Naive thymus-derived CD4-positive, alpha-beta T cell (primary cell): ENCODE measurements at regions not wholly inside any gene's neighbourhood (a gene's known extent, or its start where the extent isn't known, plus 50 kb on each side); places are given as distances from the start of the nearest gene placed in this dataset.

ENCODE experiments used
- ATAC-seq: fragments of 150-1000 bp; cut with Tn5 transposase; 2 replicates; pipeline ENCODE4 v1.10.0; 2021; ENCODE audit warnings: mild to moderate bottlenecking, moderate library complexity
- CTCF ChIA-PET: fragments of 350-600 bp; sonication (Branson Sonifier 250); formaldehyde crosslinking; loops from one replicate; lab custom pipeline; 2021; ENCODE audit warnings: antibody characterized with exemption; lab: Charles Lee
- POLR2A ChIA-PET: fragments of 350-600 bp; sonication (Branson Sonifier 250); formaldehyde crosslinking; loops from one replicate; lab custom pipeline; 2021; ENCODE audit warnings: antibody characterized with exemption, inconsistent platforms; lab: Charles Lee
- DNase-seq, 9 donors: peaks; one replicate each; pipeline versions ENCODE4 v3.0.0 to v3.0.0-alpha.2; 2020 to 2022; ENCODE audit warnings: mixed read lengths in 1 of 9
- H3K27ac ChIP-seq: one replicate; pipeline ENCODE4 v1.7.0; 2013; ENCODE audit warnings: mild to moderate bottlenecking, low read depth, low read length, moderate library complexity
- H3K27me3 ChIP-seq, 2 donors: one replicate each; pipeline ENCODE4 v1.7.0; 2013; ENCODE audit warnings: low read length in 2 of 2, mild to moderate bottlenecking in 2 of 2, moderate library complexity in 2 of 2; ENCODE audit not compliant: control insufficient read depth in 2 of 2, insufficient read depth in 2 of 2
- H3K36me3 ChIP-seq, 3 experiments: 1 replicate in 2 of 3; 2 replicates in 1 of 3; pipeline ENCODE4 v1.7.0; 2013; ENCODE audit warnings: low read length in 3 of 3, mild to moderate bottlenecking in 3 of 3, moderate library complexity in 1 of 3; ENCODE audit not compliant: insufficient read depth in 3 of 3, control insufficient read depth in 2 of 3
- H3K4me1 ChIP-seq, 2 donors: one replicate each; pipeline ENCODE4 v1.7.0; 2013; ENCODE audit warnings: low read length in 2 of 2, mild to moderate bottlenecking in 2 of 2, moderate library complexity in 1 of 2; ENCODE audit not compliant: control insufficient read depth in 2 of 2, insufficient read depth in 2 of 2
- H3K4me3 ChIP-seq: 2 replicates; pipeline ENCODE4 v1.7.0; 2013; ENCODE audit warnings: mild to moderate bottlenecking, low read length
- H3K9me3 ChIP-seq, 3 experiments: 1 replicate in 2 of 3; 2 replicates in 1 of 3; pipeline ENCODE4 v1.7.0; 2013; ENCODE audit warnings: low read length in 3 of 3; ENCODE audit not compliant: control insufficient read depth in 2 of 3
- H3K27ac Mint-ChIP-seq, 9 donors: one replicate each; pipeline ENCODE4 v1.8.0; 2020 to 2022; ENCODE audit warnings: mixed read lengths in 9 of 9, mild to moderate bottlenecking in 8 of 9, moderate library complexity in 5 of 9, inconsistent platforms in 2 of 9
- H3K27me3 Mint-ChIP-seq, 5 donors: one replicate each; pipeline ENCODE4 v1.8.0; 2021 to 2022; ENCODE audit warnings: mixed read lengths in 5 of 5, mild to moderate bottlenecking in 1 of 5
- H3K36me3 Mint-ChIP-seq, 5 donors: one replicate each; pipeline ENCODE4 v1.8.0; 2020 to 2022; ENCODE audit warnings: mixed read lengths in 5 of 5, mild to moderate bottlenecking in 3 of 5, inconsistent platforms in 1 of 5
- H3K4me1 Mint-ChIP-seq, 7 donors: one replicate each; pipeline ENCODE4 v1.8.0; 2020 to 2022; ENCODE audit warnings: mixed read lengths in 7 of 7, mild to moderate bottlenecking in 3 of 7, inconsistent platforms in 1 of 7
- H3K4me3 Mint-ChIP-seq, 10 donors: one replicate each; pipeline ENCODE4 v1.8.0; 2020 to 2022; ENCODE audit warnings: mild to moderate bottlenecking in 10 of 10, mixed read lengths in 10 of 10, moderate library complexity in 6 of 10, inconsistent platforms in 2 of 10
- H3K9me3 Mint-ChIP-seq, 11 donors: one replicate each; pipeline ENCODE4 v1.8.0; 2020 to 2022; ENCODE audit warnings: mixed read lengths in 11 of 11, mild to moderate bottlenecking in 4 of 11, inconsistent platforms in 1 of 11, moderate library complexity in 1 of 11
- intact Hi-C, 2 donors: fragments of 100-400 bp; cut with micrococcal nuclease; formaldehyde crosslinking; loops; one replicate each; pipeline ENCODE4 v1.15.1; 2023

DNA sequence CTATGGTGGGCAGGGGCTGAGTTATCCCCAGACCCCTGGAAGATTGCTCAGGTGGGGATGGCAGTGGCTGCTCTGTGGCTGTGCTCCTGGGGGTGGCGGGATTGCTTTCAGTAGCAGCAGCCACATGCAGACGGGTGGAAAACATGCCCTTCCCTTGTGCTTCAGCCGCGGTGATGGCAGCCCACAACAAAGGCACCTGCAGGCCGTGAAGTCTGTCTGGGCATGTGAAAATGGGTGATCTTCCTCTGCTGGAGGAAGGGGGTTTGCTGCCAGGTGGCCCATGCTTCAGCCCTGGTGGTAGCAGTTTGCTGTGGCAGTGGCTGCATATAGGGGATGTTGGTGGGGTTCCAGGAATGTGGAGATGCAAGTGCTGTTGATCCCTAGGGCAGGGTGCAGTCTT lies 326.2 kb upstream of the RGS6 start:
- CTCF ChIA-PET, result no interaction called here
- Histone ChIP-seq H3K4me1 (no peaks in the 10 kb centered on the region), H3K9me3 (peaks cover 0 to 3% (median 0%) of the 10 kb centered on the region in 3 experiments), H3K27ac (no peak overlapping the region), H3K36me3 (no peaks in the 10 kb centered on the region), H3K27me3 (no peaks in the 10 kb centered on the region), H3K4me3 (no peak overlapping the region)
- peaks cover 5 to 47% (median 36%) of the 10 kb centered on the region in 5 donors for H3K36me3 Mint-ChIP-seq
- H3K4me1 Mint-ChIP-seq, result peaks cover 12 to 46% (median 34%) of the 10 kb centered on the region in 7 donors
- peak overlapping the region in 1 of 9 donors; percentile 62 for H3K27ac Mint-ChIP-seq
- ATAC-seq (no peak), DNase-seq (no peak)
- peak overlapping the region in 4 of 10 donors; percentile 3 to 27 (median 19) for H3K4me3 Mint-ChIP-seq
- H3K27me3 Mint-ChIP-seq, result no peaks in the 10 kb centered on the region
- POLR2A ChIA-PET, result no interaction called here
- H3K9me3 Mint-ChIP-seq, result peaks cover 0 to 24% (median 14%) of the 10 kb centered on the region in 11 donors
- intact Hi-C loops, result no loop called here

DNA sequence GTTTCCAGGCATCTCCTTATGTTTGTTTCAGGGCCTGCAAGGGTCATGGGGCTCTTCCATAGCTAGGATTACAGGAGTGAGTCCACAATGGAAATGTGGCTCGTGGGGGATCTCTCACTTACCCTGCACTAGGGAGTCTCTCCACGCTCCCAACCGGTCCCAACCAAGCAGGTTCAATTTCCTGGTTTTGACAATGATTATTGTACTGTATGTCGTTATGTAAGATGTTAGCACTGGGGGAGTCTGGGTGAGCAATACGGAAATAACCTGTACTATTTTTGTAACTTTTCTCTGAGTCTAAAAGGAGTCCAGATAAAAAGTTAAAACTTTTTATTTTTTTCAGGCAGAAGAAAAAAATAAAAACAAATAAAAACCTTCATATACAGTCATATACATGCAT lies 325.7 kb upstream of the RGS6 start:
- Histone ChIP-seq H3K9me3 (peaks cover 0 to 3% (median 0%) of the 10 kb centered on the region in 3 experiments), H3K4me3 (no peak overlapping the region), H3K36me3 (no peaks in the 10 kb centered on the region), H3K27me3 (no peaks in the 10 kb centered on the region), H3K27ac (no peak overlapping the region), H3K4me1 (no peaks in the 10 kb centered on the region)
- POLR2A ChIA-PET, result no interaction called here
- Mint-ChIP-seq H3K4me1 (peaks cover 12 to 42% (median 32%) of the 10 kb centered on the region in 7 donors), H3K27ac (peak overlapping the region in 1 of 9 donors; percentile 8), H3K9me3 (peaks cover 0 to 19% (median 11%) of the 10 kb centered on the region in 11 donors), H3K36me3 (peaks cover 0 to 45% (median 31%) of the 10 kb centered on the region in 5 donors), H3K4me3 (peak overlapping the region in 4 of 10 donors; percentile 3 to 25 (median 10)), H3K27me3 (no peaks in the 10 kb centered on the region)
- no peak for ATAC-seq
- CTCF ChIA-PET, result no interaction called here
- intact Hi-C loops, result no loop called here
- DNase-seq, result no peak

DNA sequence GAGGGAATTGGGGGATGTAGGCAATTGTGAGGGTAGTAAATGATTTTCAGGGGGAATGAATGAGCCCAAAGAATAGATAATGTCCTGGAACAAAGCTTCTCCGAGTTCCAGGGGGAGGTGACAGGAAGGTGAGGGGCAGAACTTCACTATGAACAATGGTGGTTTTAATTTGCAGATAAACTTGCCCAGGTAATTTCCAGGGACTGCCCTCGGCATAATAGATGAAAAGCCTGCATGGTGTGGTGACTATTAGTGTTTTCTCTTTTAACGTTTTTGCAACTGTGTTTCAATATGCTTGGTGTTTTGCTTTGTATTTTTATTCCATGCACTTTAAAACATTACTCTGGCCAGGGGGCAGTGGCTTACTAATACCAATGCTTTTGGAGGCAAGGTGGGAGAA lies 325.2 kb upstream of the RGS6 start:
- Histone ChIP-seq H3K4me3 (no peak overlapping the region), H3K4me1 (no peaks in the 10 kb centered on the region), H3K27me3 (no peaks in the 10 kb centered on the region), H3K36me3 (no peaks in the 10 kb centered on the region), H3K27ac (no peak overlapping the region), H3K9me3 (peaks cover 0 to 3% (median 0%) of the 10 kb centered on the region in 3 experiments)
- ChIA-PET CTCF (no interaction called here), POLR2A (no interaction called here)
- Mint-ChIP-seq H3K27ac (peak overlapping the region in 2 of 9 donors; percentile 8 to 19), H3K27me3 (no peaks in the 10 kb centered on the region), H3K4me1 (peaks cover 10 to 38% (median 29%) of the 10 kb centered on the region in 7 donors), H3K9me3 (peaks cover 0 to 15% (median 7%) of the 10 kb centered on the region in 11 donors), H3K4me3 (no peak overlapping the region), H3K36me3 (peaks cover 0 to 43% (median 26%) of the 10 kb centered on the region in 5 donors)
- intact Hi-C loops, result no loop called here
- DNase-seq (no peak), ATAC-seq (no peak)

DNA sequence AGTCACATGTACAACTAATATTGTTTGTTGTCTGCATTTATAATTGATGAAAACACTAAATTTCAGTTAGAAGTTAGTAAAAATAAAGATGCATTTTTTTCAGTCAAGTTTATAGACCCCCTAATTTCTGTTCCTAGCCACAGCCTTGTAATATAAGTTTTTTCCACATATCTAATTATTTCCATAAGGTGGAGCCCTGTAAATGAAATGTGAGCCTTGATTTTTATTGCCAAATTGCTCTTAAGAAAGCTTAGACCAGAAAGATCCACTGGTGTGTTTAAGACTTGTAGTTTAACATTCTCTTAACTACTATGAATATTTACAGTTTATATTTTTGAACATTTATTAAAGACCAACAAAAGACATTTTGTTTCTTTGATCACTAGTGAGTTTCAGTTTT lies 322.1 kb upstream of the RGS6 start:
- Histone ChIP-seq H3K27ac (no peak overlapping the region), H3K36me3 (no peaks in the 10 kb centered on the region), H3K4me3 (no peak overlapping the region), H3K9me3 (peaks cover 0 to 3% (median 0%) of the 10 kb centered on the region in 3 experiments), H3K4me1 (no peaks in the 10 kb centered on the region), H3K27me3 (no peaks in the 10 kb centered on the region)
- POLR2A ChIA-PET, result no interaction called here
- peaks cover 12 to 36% (median 27%) of the 10 kb centered on the region in 7 donors for H3K4me1 Mint-ChIP-seq
- H3K9me3 Mint-ChIP-seq, result peaks cover 0 to 9% (median 4%) of the 10 kb centered on the region in 11 donors
- no peak overlapping the region for H3K4me3 Mint-ChIP-seq
- intact Hi-C loops, result no loop called here
- H3K27ac Mint-ChIP-seq, result no peak overlapping the region
- DNase-seq (no peak), ATAC-seq (no peak)
- CTCF ChIA-PET, result no interaction called here
- H3K27me3 Mint-ChIP-seq, result no peaks in the 10 kb centered on the region
- peaks cover 0 to 30% (median 9%) of the 10 kb centered on the region in 5 donors for H3K36me3 Mint-ChIP-seq

DNA sequence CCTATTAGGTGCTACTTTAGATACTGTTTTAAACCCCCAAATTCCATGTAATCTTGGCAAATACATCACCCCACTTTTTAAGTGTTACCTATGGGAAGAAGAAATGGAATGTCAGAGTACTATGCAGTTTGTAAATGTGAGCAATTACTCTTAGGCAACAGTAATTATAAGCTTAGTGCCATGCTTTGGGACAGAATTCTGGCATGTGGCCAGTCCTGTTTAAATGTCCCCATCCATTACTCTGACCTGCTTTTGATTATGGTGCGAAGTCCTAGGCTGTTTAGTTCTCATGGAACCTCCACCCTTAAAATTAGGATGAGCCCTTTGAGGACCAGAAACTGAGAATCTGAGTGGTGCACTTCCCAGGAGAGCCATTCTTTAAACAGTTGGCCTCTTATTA lies 321.4 kb upstream of the RGS6 start:
- Histone ChIP-seq H3K9me3 (no peaks in the 10 kb centered on the region), H3K27ac (no peak overlapping the region), H3K36me3 (no peaks in the 10 kb centered on the region), H3K4me1 (no peaks in the 10 kb centered on the region), H3K27me3 (no peaks in the 10 kb centered on the region), H3K4me3 (no peak overlapping the region)
- Mint-ChIP-seq H3K4me1 (peaks cover 13 to 31% (median 24%) of the 10 kb centered on the region in 7 donors), H3K9me3 (peaks cover 0 to 3% (median 0%) of the 10 kb centered on the region in 11 donors), H3K36me3 (peaks cover 0 to 27% (median 5%) of the 10 kb centered on the region in 5 donors), H3K27ac (no peak overlapping the region), H3K4me3 (no peak overlapping the region), H3K27me3 (no peaks in the 10 kb centered on the region)
- POLR2A ChIA-PET, result no interaction called here
- no peak for ATAC-seq
- CTCF ChIA-PET, result no interaction called here
- DNase-seq, result no peak
- intact Hi-C loops, result no loop called here

DNA sequence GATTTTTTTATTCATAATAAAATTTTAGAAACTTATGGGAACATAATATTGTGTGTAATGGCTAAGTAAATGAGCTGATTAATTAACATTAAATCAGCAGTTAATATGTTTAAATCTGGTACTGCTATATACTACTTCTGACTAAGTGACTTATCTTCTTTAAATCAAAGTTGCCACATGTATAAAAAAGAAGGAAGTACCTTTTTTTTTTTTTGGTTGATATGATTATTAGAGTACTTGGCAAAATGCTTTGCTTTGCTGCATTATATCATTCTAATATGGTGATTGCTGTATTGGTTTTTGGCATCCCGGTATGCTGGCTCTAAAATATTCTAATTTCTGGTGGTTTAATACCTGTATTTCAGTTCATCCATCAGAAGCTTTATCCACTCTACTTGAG lies 319.1 kb upstream of the RGS6 start:
- DNase-seq (no peak), ATAC-seq (no peak)
- H3K36me3 ChIP-seq, result no peaks in the 10 kb centered on the region
- no peaks in the 10 kb centered on the region for H3K27me3 Mint-ChIP-seq
- no peak overlapping the region for H3K27ac ChIP-seq
- intact Hi-C loops, result no loop called here
- POLR2A ChIA-PET, result no interaction called here
- peaks cover 5 to 25% (median 13%) of the 10 kb centered on the region in 7 donors for H3K4me1 Mint-ChIP-seq
- no peak overlapping the region for H3K4me3 Mint-ChIP-seq
- no peaks in the 10 kb centered on the region for H3K27me3 ChIP-seq
- H3K4me1 ChIP-seq, result no peaks in the 10 kb centered on the region
- no peak overlapping the region for H3K4me3 ChIP-seq
- H3K9me3 ChIP-seq, result no peaks in the 10 kb centered on the region
- peaks cover 0 to 3% (median 0%) of the 10 kb centered on the region in 11 donors for H3K9me3 Mint-ChIP-seq
- H3K36me3 Mint-ChIP-seq, result peaks cover 0 to 19% (median 2%) of the 10 kb centered on the region in 5 donors
- CTCF ChIA-PET, result no interaction called here
- H3K27ac Mint-ChIP-seq, result peak overlapping the region in 1 of 9 donors; percentile 67

DNA sequence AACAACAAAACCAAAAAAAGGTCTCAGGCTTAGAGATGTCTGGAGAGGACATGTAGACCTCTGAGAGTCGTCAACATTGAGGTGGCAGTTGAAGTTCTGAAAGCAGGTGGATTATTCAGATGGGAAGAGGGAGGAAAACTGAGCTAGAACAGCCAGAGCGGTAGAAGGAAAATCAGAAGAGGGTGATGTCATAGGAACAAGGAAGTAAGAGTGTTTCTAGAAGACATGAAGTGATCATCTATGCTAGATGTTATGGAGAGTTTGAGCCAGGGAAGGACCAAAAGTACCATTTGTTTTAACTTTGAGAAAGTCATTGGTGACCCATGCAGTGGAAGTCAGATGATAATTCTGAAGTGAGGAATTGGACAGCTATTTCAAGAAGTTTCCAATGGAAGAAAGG lies 316.2 kb upstream of the RGS6 start:
- no peak overlapping the region for H3K4me3 Mint-ChIP-seq
- no peaks in the 10 kb centered on the region for H3K27me3 ChIP-seq
- ChIA-PET POLR2A (no interaction called here), CTCF (no interaction called here)
- H3K9me3 Mint-ChIP-seq, result peaks cover 0 to 3% (median 0%) of the 10 kb centered on the region in 11 donors
- no peak overlapping the region for H3K4me3 ChIP-seq
- DNase-seq (no peak), ATAC-seq (no peak)
- H3K4me1 ChIP-seq, result no peaks in the 10 kb centered on the region
- peak overlapping the region in 2 of 9 donors; percentile 0 to 45 for H3K27ac Mint-ChIP-seq
- intact Hi-C loops, result no loop called here
- peaks cover 8 to 40% (median 20%) of the 10 kb centered on the region in 5 donors for H3K36me3 Mint-ChIP-seq
- H3K4me1 Mint-ChIP-seq, result peaks cover 5 to 25% (median 14%) of the 10 kb centered on the region in 7 donors
- no peaks in the 10 kb centered on the region for H3K36me3 ChIP-seq
- no peaks in the 10 kb centered on the region for H3K27me3 Mint-ChIP-seq
- no peaks in the 10 kb centered on the region for H3K9me3 ChIP-seq
- H3K27ac ChIP-seq, result no peak overlapping the region
